ENCODE measurements at regions not wholly inside any gene's neighbourhood (a gene's known extent, or its start where the extent isn't known, plus 50 kb on each side); places are given as distances from the start of the nearest gene placed in this dataset.

GRCh38 chr9:1959371-1959770 is 55.8 kb upstream of the SMARCA2 start:
- TF ChIP-seq CTCF (IDR thresholded peaks at IDR 0.05) (no peak), POLR2A (IDR thresholded peaks at IDR 0.05) (no peak)
